SH-SY5Y (cell line): ENCODE measurements at regions not wholly inside any gene's neighbourhood (a gene's known extent, or its start where the extent isn't known, plus 50 kb on each side); places are given as distances from the start of the nearest gene placed in this dataset.

Experiments used
- GATA2 ChIP-seq: IDR thresholded peaks from 2 replicates; pipeline ENCODE4 v1.6.1; 2011; ENCODE audit warnings: mild to moderate bottlenecking, low read depth, low read length
- GATA3 ChIP-seq: IDR thresholded peaks from 2 replicates; pipeline ENCODE4 v1.6.1; 2011; ENCODE audit warnings: low read depth, mild to moderate bottlenecking, low read length, moderate library complexity

DNA sequence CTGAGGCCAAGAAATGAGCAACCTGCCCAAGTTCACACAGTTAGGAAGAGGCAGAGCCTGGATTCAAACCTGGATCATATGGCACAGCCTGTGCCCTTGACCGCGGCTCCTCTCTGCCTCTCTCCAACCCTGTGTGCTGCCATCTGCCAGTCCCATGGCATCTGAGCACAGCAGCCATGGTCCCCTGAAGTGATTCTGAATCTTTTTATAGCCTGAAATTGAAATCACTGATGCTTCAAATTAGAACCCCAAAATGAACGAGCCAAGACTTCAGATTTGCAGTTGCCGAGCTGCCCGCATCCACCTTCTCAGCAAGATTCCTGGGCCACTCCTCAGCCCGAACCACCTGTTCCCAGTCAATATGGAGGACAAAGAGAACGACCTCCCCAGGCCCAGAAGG, 252.7 kb downstream of the CTTN start:
- TF ChIP-seq GATA2 = no peak
- TF ChIP-seq GATA3 = no peak

DNA sequence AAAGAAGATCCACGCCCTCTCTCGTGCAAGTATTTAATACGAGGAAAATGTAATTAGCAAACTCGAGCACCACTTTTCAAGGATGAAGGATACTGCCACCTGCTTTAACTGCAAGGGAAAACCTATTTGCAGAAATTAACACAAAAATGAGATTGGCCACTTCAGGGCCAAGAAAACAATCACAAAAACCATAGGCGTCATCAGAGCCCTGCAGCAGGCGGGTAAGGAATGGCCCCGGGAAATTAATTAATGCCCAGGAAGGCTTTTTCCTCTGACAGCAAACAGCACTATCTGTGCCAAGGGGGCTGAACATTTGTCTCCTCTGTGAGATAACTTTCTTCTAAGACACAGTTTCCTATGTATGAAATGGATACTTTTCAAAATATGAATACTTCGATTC, 255.7 kb downstream of the CTTN start:
- TF ChIP-seq GATA3 = no peak
- no peak for TF ChIP-seq GATA2

DNA sequence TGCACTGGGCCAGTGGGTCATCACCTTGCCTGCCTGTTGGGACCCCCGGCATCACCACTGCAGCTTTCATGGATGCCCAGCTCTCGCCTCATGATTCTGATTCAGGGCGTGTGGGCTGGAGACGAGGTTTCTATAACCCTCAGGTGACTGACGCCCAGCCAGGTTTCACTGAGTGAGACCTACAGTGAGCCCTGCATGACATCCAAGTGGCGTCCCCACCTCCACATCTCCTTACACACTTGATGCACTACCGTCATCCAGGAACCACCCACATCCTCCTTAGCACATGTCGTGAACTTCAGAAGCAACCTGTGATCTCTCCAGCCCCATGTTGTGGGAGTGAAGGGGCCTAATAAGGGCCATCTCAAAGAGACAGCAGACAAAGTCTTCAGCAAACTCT, 257.5 kb downstream of the CTTN start:
- TF ChIP-seq GATA3 (no peak), GATA2 (no peak)

DNA sequence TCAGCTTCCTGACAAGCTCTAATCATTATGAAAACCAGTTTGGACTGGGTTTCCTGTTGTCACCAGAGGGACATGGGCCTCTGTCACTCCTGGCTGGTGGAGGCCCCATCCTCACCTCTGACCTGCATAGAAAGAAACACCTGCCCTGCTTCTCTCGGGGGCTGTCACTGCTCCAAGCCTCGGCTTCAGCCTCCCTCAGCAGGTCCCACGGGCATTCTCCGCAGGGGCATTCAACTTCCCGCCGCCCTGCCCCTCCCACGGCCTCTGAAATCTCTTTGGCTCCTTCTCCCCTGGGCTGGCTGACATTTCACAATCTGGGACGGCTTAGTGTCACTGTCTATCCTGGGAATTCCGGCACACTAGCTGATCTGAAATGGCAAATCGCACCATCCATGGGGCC, 257.9 kb downstream of the CTTN start:
- no peak for TF ChIP-seq GATA2
- no peak for TF ChIP-seq GATA3

DNA sequence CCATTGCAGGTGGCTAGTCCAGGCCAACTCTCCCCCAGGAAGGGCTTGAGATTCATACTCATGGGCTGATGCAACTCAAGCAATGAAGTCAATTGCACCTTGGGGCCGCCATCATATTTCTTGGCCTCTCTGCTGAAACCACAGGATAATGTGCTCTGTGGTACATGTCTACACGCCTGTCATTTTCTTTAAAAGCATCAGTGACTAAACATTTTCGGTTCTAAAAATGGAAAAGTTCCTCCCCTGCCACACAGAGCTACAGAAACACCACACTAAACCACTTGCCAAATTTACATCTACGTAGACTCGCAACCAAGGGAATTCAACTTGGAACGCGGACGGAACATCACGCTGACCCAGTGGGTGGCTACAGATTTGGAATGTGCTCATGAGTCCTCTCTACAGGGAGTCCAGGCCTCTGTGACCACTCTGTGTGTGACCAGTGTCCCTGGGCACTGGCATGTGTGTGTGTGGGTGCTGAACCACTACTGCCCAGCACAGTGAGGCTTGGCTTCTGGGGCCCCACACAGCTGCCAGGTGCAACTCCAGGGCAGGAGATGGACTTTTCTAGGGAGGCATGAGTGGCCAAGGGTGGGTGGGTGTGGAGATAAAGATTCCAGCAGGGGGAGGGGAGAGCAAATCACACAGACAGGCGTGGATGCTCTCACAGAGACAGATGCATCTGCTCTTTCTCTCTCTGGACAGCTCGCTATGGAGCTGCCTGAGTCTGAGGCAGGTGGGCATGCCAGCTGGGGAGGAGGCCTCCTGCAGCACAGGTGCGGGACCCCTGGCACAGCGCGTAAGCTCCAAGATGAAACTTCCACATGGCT, 261.9 kb downstream of the CTTN start:
- TF ChIP-seq GATA3 = no peak
- TF ChIP-seq GATA2 = no peak

DNA sequence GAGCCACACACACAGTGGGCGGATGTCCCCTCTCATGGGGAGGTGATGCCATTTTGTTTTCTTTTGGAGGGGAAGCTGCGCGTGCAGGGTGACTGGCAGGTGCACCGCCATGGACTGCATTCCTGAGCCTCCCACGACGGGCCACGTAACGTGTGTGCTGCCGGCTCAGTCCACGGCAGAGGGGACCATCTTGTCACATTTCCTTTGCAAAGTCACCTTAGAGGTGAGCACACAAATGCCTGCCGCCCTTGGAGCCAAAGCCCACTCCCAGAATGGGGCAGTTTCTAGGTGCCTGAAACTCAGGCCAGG, 262.5 kb downstream of the CTTN start:
- TF ChIP-seq GATA3 (no peak), GATA2 (no peak)

DNA sequence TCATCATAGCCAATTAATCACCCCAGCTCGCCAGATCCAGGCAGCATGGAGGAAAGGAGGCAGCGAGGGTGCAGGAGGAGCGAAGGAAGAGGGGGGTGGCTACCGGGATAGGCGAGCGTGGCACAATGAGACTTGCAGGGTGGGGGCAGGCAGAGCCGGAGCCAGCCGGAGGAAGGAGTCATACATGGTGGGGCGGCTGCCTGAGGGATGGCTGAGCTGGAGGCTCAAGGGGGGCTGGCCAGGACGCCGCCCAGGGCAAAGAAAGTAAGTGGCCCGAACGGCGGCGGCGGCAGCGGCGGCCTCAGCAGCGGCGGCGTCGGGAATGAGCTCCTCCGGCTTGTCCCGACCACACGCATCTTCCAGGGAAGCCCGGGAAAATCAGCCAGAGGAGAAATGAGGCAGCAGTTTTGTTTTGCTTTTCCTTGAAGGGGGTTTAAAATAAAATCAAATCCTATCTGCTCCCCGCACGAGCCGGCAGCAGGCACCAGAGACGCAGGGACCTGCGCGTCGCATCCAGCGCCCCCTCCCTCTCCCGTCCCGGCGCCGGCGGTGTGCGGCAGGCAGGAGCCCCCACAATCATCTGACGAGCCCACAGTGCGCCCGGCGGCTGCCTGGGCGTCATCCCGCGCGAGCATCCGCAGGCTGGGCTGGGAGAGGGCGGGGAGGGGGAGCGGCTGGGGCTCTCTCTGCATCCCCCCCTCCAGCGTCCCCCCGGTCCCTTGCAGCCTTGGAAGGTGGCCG, 263.6 kb downstream of the CTTN start:
- TF ChIP-seq GATA3 = no peak
- no peak for TF ChIP-seq GATA2

DNA sequence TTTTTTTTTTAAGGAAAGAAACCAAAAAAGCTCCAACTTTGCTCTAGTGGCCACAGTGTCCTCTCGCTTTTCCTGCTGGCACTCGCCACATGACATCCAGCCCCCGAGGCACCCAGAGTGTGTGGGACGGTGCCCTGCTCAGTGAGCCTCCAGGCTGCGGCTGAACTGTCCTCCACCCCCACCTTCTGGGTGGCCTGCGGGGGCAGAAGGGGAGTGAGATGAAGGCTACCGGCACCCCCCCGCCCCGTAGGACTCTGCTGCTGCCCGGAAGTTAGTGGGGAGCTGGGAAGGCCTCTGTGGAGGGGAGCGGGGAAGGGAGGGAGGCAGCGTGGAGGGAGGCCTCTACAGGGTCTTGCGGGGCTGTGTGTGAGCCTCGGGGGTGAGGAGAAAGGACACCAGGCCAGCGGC, 264.4 kb downstream of the CTTN start:
- TF ChIP-seq GATA2 (no peak), GATA3 (no peak)

DNA sequence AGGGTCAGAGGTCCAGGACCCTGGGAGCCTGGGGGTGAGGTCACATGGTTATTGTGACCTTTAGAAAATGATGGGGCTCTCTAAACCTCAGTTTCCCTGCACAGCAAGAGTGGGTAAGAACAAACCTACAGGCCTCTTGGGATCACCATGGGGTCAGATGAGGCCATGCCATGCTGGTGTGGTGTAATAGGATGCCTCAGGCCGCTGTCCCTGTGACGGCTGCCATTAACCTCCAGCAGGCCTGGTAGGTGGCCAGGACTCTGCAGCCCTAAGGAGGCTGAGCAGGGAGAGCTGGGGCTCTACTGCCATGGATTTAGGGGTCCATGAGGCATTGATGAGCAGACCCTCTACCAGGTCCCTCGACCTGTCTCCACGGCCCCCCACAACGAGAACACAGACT, 265.5 kb downstream of the CTTN start:
- TF ChIP-seq GATA2 (no peak), GATA3 (no peak)

DNA sequence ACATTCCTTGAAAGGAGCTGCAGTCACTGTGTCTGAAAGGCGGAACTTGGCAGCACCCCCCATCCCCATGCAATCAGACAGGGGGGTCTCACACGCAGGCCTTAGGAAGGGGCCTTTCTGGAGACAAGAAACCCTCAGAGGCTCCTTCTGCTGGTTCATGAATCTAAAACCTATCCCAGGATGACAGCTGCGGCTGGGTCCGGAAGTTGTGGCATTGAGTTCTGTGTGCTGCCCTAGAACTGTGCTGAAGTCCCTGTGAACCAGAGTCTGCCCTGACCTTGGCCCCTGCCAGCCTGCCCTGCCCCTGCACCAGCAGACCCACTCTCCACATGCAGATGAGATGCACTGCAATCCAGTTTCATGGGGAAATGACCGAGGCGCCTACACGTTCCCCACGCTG, 268.0 kb downstream of the CTTN start:
- TF ChIP-seq GATA2 (no peak), GATA3 (no peak)

DNA sequence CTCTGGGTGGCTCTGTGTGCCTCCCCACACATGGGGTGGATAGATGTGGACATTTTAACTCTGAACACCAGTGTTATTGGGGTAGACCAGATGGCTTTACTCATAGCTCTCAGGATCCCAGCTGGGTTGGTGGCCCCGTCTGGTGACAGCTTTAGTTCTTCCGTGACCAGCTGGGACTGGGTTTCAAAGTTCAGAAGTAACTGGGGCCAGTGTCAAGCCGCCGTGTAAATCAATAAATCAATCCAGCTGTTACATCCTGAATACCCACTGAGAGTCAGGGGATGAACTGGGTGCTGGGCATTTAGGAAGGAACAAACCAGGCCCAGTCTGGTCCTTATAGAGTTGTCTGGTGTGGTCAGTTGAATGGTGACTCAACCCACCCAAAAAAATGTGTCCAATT, 269.4 kb downstream of the CTTN start:
- TF ChIP-seq GATA3 = no peak
- TF ChIP-seq GATA2 = no peak

DNA sequence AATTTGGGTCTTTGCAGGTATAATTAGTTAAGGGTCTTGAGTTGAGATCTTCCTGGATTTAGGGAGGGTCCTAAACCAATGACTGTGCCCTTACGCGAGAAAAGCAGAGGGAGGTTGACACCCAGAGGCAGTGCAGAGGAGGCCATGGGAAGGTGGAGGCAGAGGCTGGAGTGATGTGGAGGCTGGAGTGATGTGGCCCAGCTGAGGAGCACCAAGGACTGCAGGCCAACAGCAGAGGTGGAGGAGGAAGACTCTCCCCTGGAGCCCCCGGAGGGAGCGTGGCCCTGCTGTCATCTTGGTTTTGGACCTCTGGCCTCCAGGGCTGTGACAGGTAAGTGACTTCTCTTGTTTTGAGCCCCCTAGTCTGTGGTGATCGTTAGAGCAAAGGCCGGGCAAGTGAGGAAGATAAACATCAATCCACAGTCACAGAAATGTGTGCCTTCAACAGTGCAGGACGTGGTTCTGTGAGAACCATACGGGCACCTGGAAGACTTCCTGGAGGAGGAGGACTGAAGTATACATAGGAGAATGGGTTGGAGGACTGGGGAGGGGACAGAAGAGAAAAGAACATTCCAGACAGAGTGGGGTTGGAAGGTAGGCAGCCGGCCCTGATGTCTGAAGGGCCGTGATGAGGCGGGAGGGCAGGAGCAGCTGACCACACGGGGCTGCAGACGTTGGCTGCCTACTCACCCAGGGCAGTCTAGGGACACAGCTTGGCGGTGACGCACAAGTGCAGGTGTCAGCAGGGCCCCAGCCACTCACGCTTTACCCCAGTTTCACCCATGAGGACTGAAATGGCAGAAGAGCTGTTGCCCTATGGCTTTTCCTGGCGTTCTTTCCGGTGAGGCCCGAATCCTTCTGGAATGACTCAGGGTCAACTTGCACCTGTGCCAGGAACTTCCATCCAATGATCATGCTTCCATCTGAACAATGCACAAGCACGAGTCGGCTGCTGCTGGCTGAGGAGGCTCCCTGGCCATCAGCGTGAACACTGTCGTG, 270.2 kb downstream of the CTTN start:
- TF ChIP-seq GATA3 (no peak), GATA2 (no peak)

DNA sequence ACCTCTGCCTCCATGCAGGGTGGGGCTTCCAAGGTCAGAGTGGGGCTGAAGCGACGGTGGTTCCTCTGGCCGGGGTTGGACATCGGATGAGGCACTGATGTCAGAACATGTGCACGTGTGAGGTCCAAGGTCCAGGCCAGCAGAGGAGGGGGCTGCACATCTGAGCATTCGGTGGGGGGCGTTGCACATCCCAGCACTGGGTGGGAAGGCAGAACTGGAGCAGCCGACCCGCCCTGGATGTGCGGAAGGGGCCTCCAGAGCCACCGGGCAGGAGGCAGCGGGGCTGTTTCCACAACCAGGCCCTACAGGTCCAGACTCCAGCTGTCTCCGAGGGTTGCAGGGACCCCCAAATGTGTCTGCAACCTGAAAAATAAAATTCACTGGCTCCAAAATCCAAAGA, 271.0 kb downstream of the CTTN start:
- no peak for TF ChIP-seq GATA2
- TF ChIP-seq GATA3 = no peak
